HepG2 (cell line): ENCODE measurements at regions not wholly inside any gene's neighbourhood (a gene's known extent, or its start where the extent isn't known, plus 50 kb on each side); places are given as distances from the start of the nearest gene placed in this dataset.

Experiments used
- ATAC-seq: fragments of 200-7000 bp; cut with Tn5 transposase; 3 replicates; pipeline ENCODE4 v1.9.1; 2020; ENCODE audit warnings: mild to moderate bottlenecking, moderate library complexity
- BruUV-seq: library from RNA; stranded (reverse); fragments of 400-500 nt; replicated peaks from 2 replicates; lab custom pipeline; 2021; lab: Mats Ljungman, UMichigan
- CTCF ChIA-PET: fragments of 300-600 bp; formaldehyde crosslinking; extraction: SDS; loops from one replicate; lab custom pipeline; 2021; ENCODE audit warnings: low total read pairs, inconsistent platforms, low intra/inter-chr PET ratio; lab: Yijun Ruan, JAX
- POLR2A ChIA-PET: fragments of 350-600 bp; sonication (Branson Sonifier 250); formaldehyde crosslinking; loops from one replicate; lab custom pipeline; 2020; ENCODE audit warnings: antibody characterized with exemption, inconsistent platforms; lab: Yijun Ruan, JAX
- DNase-seq: peaks from one replicate; pipeline ENCODE4 v3.0.0-alpha.2; 2015; ENCODE audit warnings: low spot score
- FAIRE-seq: peaks from 3 replicates; lab custom pipeline; 2011; peaks lifted over from hg19 to GRCh38; lab: Jason Lieb, UNC
- H2AFZ ChIP-seq: one replicate; pipeline ENCODE4 v1.6.1; 2011; ENCODE audit warnings: low read length, inconsistent platforms
- H3K27ac ChIP-seq: fragments of 300-600 bp; 3 replicates; pipeline ENCODE4 v1.8.0; 2011; ENCODE audit warnings: mixed run types, mild to moderate bottlenecking, mixed read lengths, low read length, inconsistent platforms; ENCODE audit not compliant: insufficient read depth; ENCODE audit errors: extremely low read length
- H3K27me3 ChIP-seq, 2 experiments: fragments of 200-600 bp in 1 of 2; 2 replicates in 1 of 2; 3 replicates in 1 of 2; pipeline versions ENCODE4 v1.6.0 to v1.8.0; 2011; ENCODE audit warnings: low read length in 2 of 2, mild to moderate bottlenecking in 2 of 2, moderate library complexity in 2 of 2, inconsistent platforms in 1 of 2; ENCODE audit not compliant: insufficient read depth in 2 of 2, control insufficient read depth in 1 of 2
- H3K36me3 ChIP-seq, 2 experiments: fragments of 200-600 bp in 1 of 2; replicated peaks in 1 of 2; 2 replicates in 1 of 2; 3 replicates in 1 of 2; pipeline versions ENCODE4 v1.5.1 to v1.8.0; 2011; ENCODE audit warnings: low read length in 2 of 2, inconsistent platforms in 1 of 2; ENCODE audit not compliant: insufficient read depth in 2 of 2, control insufficient read depth in 1 of 2
- H3K4me1 ChIP-seq: 2 replicates; pipeline ENCODE4 v1.5.1; 2012; ENCODE audit warnings: low read length, inconsistent platforms; ENCODE audit not compliant: insufficient read depth
- H3K4me2 ChIP-seq: 2 replicates; pipeline ENCODE4 v1.6.0; 2011; ENCODE audit warnings: low read depth, low read length, inconsistent platforms
- H3K4me3 ChIP-seq, 3 experiments: fragments of 200-600 bp in 1 of 3; sonication (generic), shearing (Covaris generic) in 1 of 3; replicated peaks in 1 of 3; 2 replicates each; pipeline ENCODE4 v1.5.1; 2011 to 2016; ENCODE audit warnings: low read length in 3 of 3, inconsistent platforms in 2 of 3, low read depth in 2 of 3, mild to moderate bottlenecking in 2 of 3, control low read depth in 1 of 3, mixed read lengths in 1 of 3; ENCODE audit not compliant: insufficient read depth in 1 of 3
- H3K79me2 ChIP-seq: one replicate; pipeline ENCODE4 v1.6.1; 2011; ENCODE audit warnings: low read length, inconsistent platforms; ENCODE audit not compliant: insufficient read depth
- H3K9ac ChIP-seq: 2 replicates; pipeline ENCODE4 v1.6.0; 2011; ENCODE audit warnings: mild to moderate bottlenecking, low read depth, low read length, inconsistent platforms; ENCODE audit not compliant: insufficient read depth
- H3K9me3 ChIP-seq: 2 replicates; pipeline ENCODE4 v1.5.1; 2012; ENCODE audit warnings: mild to moderate bottlenecking, low read length
- H4K20me1 ChIP-seq: 2 replicates; pipeline ENCODE4 v1.6.0; 2011; ENCODE audit warnings: inconsistent platforms, mild to moderate bottlenecking, low read length, moderate library complexity; ENCODE audit not compliant: insufficient read depth
- CBX2 ChIP-seq, 2 experiments: fragments of 200-600 bp in 1 of 2; sonication (generic); formaldehyde crosslinking in 1 of 2; IDR thresholded peaks; 2 replicates each; pipeline versions ENCODE4 v1.7.0 to v1.8.1; 2018 to 2022; ENCODE audit warnings: low read depth in 2 of 2, low read length in 1 of 2, mild to moderate bottlenecking in 1 of 2, missing genetic modification reagents in 1 of 2
- CBX5 ChIP-seq: sonication (generic); formaldehyde crosslinking; IDR thresholded peaks from 2 replicates; pipeline ENCODE4 v1.4.0; 2020; ENCODE audit warnings: missing genetic modification reagents, borderline replicate concordance
- EED ChIP-seq: sonication (generic); formaldehyde crosslinking; IDR thresholded peaks from 2 replicates; pipeline ENCODE4 v1.5.0; 2020; ENCODE audit warnings: mild to moderate bottlenecking, missing genetic modification reagents
- HDAC2 ChIP-seq: sonication (generic); formaldehyde crosslinking; IDR thresholded peaks from 2 replicates; pipeline ENCODE4 v1.4.0; 2020; ENCODE audit warnings: missing genetic modification reagents
- IKZF5 ChIP-seq: IDR thresholded peaks from 2 replicates; pipeline ENCODE4 v1.6.1; 2018; ENCODE audit warnings: missing genetic modification reagents, mild to moderate bottlenecking, missing compliant biosample characterization
- JUN ChIP-seq: sonication (generic); formaldehyde crosslinking; IDR thresholded peaks from 2 replicates; pipeline ENCODE4 v1.4.0; 2020; ENCODE audit warnings: mild to moderate bottlenecking, missing genetic modification reagents
- NAIF1 ChIP-seq: sonication (generic); formaldehyde crosslinking; IDR thresholded peaks from 2 replicates; pipeline ENCODE4 v1.5.0; 2020; ENCODE audit warnings: mild to moderate bottlenecking, missing genetic modification reagents, borderline replicate concordance
- PAX8 ChIP-seq: sonication (generic); formaldehyde crosslinking; IDR thresholded peaks from 2 replicates; pipeline ENCODE4 v1.8.0; 2022; ENCODE audit warnings: mild to moderate bottlenecking, missing genetic modification reagents, borderline replicate concordance
- PCBP2 ChIP-seq: fragments of 200-400 bp; formaldehyde crosslinking; optimal IDR thresholded peaks from 2 replicates; pipeline ENCODE3; 2018; ENCODE audit warnings: low read length, low read depth; ENCODE audit not compliant: poor library complexity, severe bottlenecking
- RAD21 ChIP-seq: fragments of 450-650 bp; formaldehyde crosslinking; IDR thresholded peaks from 2 replicates; pipeline ENCODE4 v1.5.0; 2020; ENCODE audit warnings: mild to moderate bottlenecking
- TEF ChIP-seq: sonication (generic); formaldehyde crosslinking; IDR thresholded peaks from 2 replicates; pipeline ENCODE4 v1.5.0; 2020; ENCODE audit warnings: missing genetic modification reagents
- ZBTB7B ChIP-seq: sonication (generic); formaldehyde crosslinking; IDR thresholded peaks from 2 replicates; pipeline ENCODE4 v1.4.0; 2020; ENCODE audit warnings: missing genetic modification reagents
- ZNF260 ChIP-seq: sonication (generic); formaldehyde crosslinking; IDR thresholded peaks from 2 replicates; pipeline ENCODE4 v1.4.0; 2020; ENCODE audit warnings: missing genetic modification reagents, low read depth, mild to moderate bottlenecking, borderline replicate concordance
- ZNF274 ChIP-seq: sonication (generic); formaldehyde crosslinking; IDR thresholded peaks from 2 replicates; pipeline ENCODE4 v1.5.1; 2020; ENCODE audit warnings: mild to moderate bottlenecking, missing genetic modification reagents
- ZSCAN29 ChIP-seq: sonication (generic); formaldehyde crosslinking; conservative IDR thresholded peaks from 2 replicates; pipeline ENCODE4 v1.4.0; 2020; ENCODE audit warnings: mild to moderate bottlenecking, missing genetic modification reagents
- WGBS: methylation state at CpG from one replicate; pipeline ENCODE4 v1.1.6; 2017; ENCODE audit warnings: low lambda C conversion rate; 5-methylcytosine and 5-hydroxymethylcytosine counted together
- in situ Hi-C: cut with HindIII; loops from 2 replicates; pipeline ENCODE4 v1.10.0; 2017; ENCODE audit warnings: low pct_unique_long_range_greater_than_20kb; ENCODE audit not compliant: extremely low pct_ligation_motif_present
- intact Hi-C: fragments of 100-400 bp; cut with micrococcal nuclease; formaldehyde crosslinking; loops from one replicate; pipeline ENCODE4 v1.10.0; 2022; ENCODE audit not compliant: unreplicated experiment
- TF ChIP-seq, protein P1 (sequence below): sonication (generic); formaldehyde crosslinking; IDR thresholded peaks from 2 replicates; pipeline ENCODE4 v1.5.1; 2020; ENCODE audit warnings: missing genetic modification reagents, mild to moderate bottlenecking, borderline replicate concordance

DNA sequence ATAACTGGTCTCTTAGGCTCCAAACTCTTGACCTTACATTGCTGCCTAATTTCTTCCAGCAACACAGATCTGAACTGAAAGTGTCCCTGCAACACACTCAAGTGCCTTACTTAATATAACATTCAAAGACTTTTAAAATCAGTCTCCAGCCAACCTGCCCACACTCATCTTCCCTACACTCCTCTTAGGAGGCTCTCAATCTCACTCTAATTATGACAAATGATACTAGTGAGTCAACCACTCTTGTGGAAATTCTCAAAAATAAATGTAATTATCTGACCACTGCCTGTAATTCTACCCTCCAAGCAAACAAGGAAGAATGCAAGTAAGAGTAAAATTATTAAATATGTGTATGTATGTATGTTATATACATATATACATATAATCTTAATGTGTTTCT is 348.1 kb upstream of the MIR17HG start:
- DNase-seq, result no peak
- no peaks in the 10 kb centered on the region for H3K9me3 ChIP-seq
- H4K20me1 ChIP-seq, result no peaks in the 10 kb centered on the region
- no peaks in the 10 kb centered on the region for H3K36me3 ChIP-seq
- TF ChIP-seq EED (CRISPR knock-in tag), result no peak
- TF ChIP-seq, protein P1, sequence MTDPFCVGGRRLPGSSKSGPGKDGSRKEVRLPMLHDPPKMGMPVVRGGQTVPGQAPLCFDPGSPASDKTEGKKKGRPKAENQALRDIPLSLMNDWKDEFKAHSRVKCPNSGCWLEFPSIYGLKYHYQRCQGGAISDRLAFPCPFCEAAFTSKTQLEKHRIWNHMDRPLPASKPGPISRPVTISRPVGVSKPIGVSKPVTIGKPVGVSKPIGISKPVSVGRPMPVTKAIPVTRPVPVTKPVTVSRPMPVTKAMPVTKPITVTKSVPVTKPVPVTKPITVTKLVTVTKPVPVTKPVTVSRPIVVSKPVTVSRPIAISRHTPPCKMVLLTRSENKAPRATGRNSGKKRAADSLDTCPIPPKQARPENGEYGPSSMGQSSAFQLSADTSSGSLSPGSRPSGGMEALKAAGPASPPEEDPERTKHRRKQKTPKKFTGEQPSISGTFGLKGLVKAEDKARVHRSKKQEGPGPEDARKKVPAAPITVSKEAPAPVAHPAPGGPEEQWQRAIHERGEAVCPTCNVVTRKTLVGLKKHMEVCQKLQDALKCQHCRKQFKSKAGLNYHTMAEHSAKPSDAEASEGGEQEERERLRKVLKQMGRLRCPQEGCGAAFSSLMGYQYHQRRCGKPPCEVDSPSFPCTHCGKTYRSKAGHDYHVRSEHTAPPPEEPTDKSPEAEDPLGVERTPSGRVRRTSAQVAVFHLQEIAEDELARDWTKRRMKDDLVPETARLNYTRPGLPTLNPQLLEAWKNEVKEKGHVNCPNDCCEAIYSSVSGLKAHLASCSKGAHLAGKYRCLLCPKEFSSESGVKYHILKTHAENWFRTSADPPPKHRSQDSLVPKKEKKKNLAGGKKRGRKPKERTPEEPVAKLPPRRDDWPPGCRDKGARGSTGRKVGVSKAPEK, result no peak
- no peak for TF ChIP-seq TEF
- no peak overlapping the region for H3K4me3 ChIP-seq
- BruUV-seq, result no TSS peak
- ATAC-seq, result no peak
- intact Hi-C loops (no loop called here), in situ Hi-C loops (no loop called here)
- H3K27me3 ChIP-seq, result no peaks in the 10 kb centered on the region
- POLR2A ChIA-PET, result no interaction called here
- H3K4me1 ChIP-seq, result no peaks in the 10 kb centered on the region
- H3K27ac ChIP-seq, result no peak overlapping the region
- H3K9ac ChIP-seq, result no peak overlapping the region
- no peaks in the 10 kb centered on the region for H3K79me2 ChIP-seq
- CTCF ChIA-PET, result no interaction called here
- FAIRE-seq, result no peak
- no peak overlapping the region for H3K4me2 ChIP-seq
- H2AFZ ChIP-seq, result no peak overlapping the region

DNA sequence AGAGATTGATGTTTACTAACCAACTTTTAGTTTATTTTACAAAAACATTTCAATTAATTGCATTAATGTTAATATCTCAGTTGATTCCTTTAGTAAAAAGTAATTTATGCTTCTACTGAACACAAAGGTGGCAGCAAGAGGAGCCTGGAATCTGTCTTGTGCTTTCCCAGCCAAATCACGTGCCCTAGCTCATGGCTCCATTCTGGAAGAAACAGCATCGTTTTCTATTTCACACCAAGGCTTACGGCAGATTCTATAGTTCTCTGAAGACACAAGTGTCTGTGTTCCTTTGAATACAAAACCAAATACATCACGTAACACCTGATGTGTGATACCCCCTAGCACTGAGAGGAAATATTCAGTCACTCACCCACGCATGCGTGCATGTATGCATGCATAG is 346.1 kb upstream of the MIR17HG start:
- 47% methylated on average over 6 of the region's 6 CpGs for WGBS
- ChIA-PET POLR2A (no interaction called here), CTCF (no interaction called here)
- TF ChIP-seq PCBP2, result no peak
- TF ChIP-seq CBX5 (CRISPR knock-in tag), result no peak
- no peak for TF ChIP-seq CBX2 (IDR thresholded peaks at IDR 0.05; ENCODE audit: low read depth, low read length)
- TF ChIP-seq CBX2 (CRISPR knock-in tag; IDR thresholded peaks at IDR 0.05; ENCODE audit: low read depth), result no peak
- TF ChIP-seq ZNF274 (CRISPR knock-in tag), result no peak
- TF ChIP-seq RAD21, result no peak
- no peak for TF ChIP-seq HDAC2
- TF ChIP-seq PAX8 (CRISPR knock-in tag), result no peak
- TF ChIP-seq NAIF1, result no peak
- no peak for TF ChIP-seq IKZF5
- TF ChIP-seq ZSCAN29 (CRISPR knock-in tag), result no peak
- TF ChIP-seq JUN (CRISPR knock-in tag), result no peak
- no peak for TF ChIP-seq ZNF260 (CRISPR knock-in tag)
- TF ChIP-seq ZBTB7B (CRISPR knock-in tag), result no peak

More for the DNA sequence above, 346.1 kb upstream of the MIR17HG start:
- Histone ChIP-seq H3K4me2 (no peak overlapping the region), H4K20me1 (no peaks in the 10 kb centered on the region), H3K79me2 (no peaks in the 10 kb centered on the region), H3K27me3 (no peaks in the 10 kb centered on the region), H3K9me3 (no peaks in the 10 kb centered on the region), H3K4me1 (no peaks in the 10 kb centered on the region), H3K4me3 (no peak overlapping the region), H3K9ac (no peak overlapping the region), H2AFZ (no peak overlapping the region), H3K36me3 (no peaks in the 10 kb centered on the region), H3K27ac (no peak overlapping the region)
- DNase-seq (no peak), ATAC-seq (no peak), FAIRE-seq (no peak)
- in situ Hi-C loops, result no loop called here
- intact Hi-C loops, result no loop called here
- BruUV-seq, result no TSS peak
